A549 (cell line): ENCODE measurements at regions not wholly inside any gene's neighbourhood (a gene's known extent, or its start where the extent isn't known, plus 50 kb on each side); places are given as distances from the start of the nearest gene placed in this dataset.

Source experiments
- CHD4 ChIP-seq: fragments of 200-600 bp; sonication (generic); IDR thresholded peaks from 2 replicates; pipeline ENCODE4 v1.6.1; 2016; ENCODE audit warnings: antibody characterized with exemption, mild to moderate bottlenecking, borderline replicate concordance
- CTCF ChIP-seq: fragments of >200 bp; sonication (Bioruptor Twin); formaldehyde crosslinking; IDR thresholded peaks from 3 replicates; pipeline ENCODE4 v1.5.1; 2016
- JUN ChIP-seq, 2 experiments: fragments of >200 bp; sonication (Bioruptor Twin); formaldehyde crosslinking; IDR thresholded peaks; 2 replicates in 1 of 2; 3 replicates in 1 of 2; pipeline ENCODE4 v1.6.1; 2016 to 2017
- KDM5A ChIP-seq: fragments of 200-600 bp; sonication (generic); IDR thresholded peaks from 2 replicates; pipeline ENCODE4 v1.6.1; 2016; ENCODE audit warnings: antibody characterized with exemption, mild to moderate bottlenecking
- MAX ChIP-seq: IDR thresholded peaks from 2 replicates; pipeline ENCODE4 v1.6.1; 2012
- POLR2A ChIP-seq: IDR thresholded peaks from 2 replicates; pipeline ENCODE4 v1.6.1; 2012; ENCODE audit warnings: mild to moderate bottlenecking, low read length
- RAD21 ChIP-seq, 2 experiments: fragments of >200 bp in 1 of 2; sonication (Bioruptor Twin) in 1 of 2; formaldehyde crosslinking in 1 of 2; IDR thresholded peaks in 1 of 2; conservative IDR thresholded peaks in 1 of 2; 2 replicates in 1 of 2; 3 replicates in 1 of 2; pipeline ENCODE4 v1.6.1; 2012 to 2018; ENCODE audit warnings: inconsistent platforms in 1 of 2
- REST ChIP-seq: fragments of 200-600 bp; sonication (generic); IDR thresholded peaks from 2 replicates; pipeline ENCODE4 v1.6.1; 2016; ENCODE audit warnings: antibody characterized with exemption, mild to moderate bottlenecking, moderate library complexity
- ZC3H11A ChIP-seq: fragments of 450-650 bp; IDR thresholded peaks from 2 replicates; pipeline ENCODE4 v1.6.1; 2014; ENCODE audit warnings: antibody characterized with exemption, mild to moderate bottlenecking
- TF ChIP-seq, protein P1 (sequence below): fragments of 150-350 bp; IDR thresholded peaks from 2 replicates; pipeline ENCODE4 v1.6.1; 2014; ENCODE audit warnings: low read depth, mild to moderate bottlenecking, low read length

DNA sequence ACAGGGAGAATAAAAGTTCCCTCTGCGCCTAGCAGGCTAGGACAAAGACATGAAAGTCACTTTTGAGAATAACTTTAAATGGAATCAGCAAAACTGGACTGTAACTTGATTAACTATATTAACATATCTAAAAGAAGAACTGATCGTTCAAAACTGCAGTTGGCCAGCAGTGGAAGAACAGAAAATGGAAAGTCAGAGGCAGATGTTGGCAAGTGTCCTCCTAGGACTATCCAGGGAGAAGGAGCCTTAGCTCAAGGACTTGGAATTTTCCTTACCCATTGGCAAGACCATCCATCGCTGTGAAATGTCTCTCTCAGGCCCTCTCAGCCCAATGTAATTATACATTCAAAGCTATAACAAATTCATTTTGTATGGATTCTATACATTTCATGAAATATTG is 419.7 kb downstream of the ATP23 start:
- no peak for TF ChIP-seq RAD21 (conservative IDR thresholded peaks at IDR 0.05 in 1 of 2, IDR thresholded peaks at IDR 0.05 in 1 of 2)
- TF ChIP-seq CTCF = no peak
- TF ChIP-seq MAX = no peak
- TF ChIP-seq POLR2A = no peak
- TF ChIP-seq, protein P1, sequence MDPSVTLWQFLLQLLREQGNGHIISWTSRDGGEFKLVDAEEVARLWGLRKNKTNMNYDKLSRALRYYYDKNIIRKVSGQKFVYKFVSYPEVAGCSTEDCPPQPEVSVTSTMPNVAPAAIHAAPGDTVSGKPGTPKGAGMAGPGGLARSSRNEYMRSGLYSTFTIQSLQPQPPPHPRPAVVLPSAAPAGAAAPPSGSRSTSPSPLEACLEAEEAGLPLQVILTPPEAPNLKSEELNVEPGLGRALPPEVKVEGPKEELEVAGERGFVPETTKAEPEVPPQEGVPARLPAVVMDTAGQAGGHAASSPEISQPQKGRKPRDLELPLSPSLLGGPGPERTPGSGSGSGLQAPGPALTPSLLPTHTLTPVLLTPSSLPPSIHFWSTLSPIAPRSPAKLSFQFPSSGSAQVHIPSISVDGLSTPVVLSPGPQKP = no peak
- TF ChIP-seq ZC3H11A = no peak
- no peak for TF ChIP-seq KDM5A
- no peak for TF ChIP-seq REST
- TF ChIP-seq JUN (IDR thresholded peaks at IDR 0.05) = no peak
- TF ChIP-seq CHD4 = no peak
